ENCODE measurements at regions not wholly inside any gene's neighbourhood (a gene's known extent, or its start where the extent isn't known, plus 50 kb on each side); places are given as distances from the start of the nearest gene placed in this dataset.

DNA sequence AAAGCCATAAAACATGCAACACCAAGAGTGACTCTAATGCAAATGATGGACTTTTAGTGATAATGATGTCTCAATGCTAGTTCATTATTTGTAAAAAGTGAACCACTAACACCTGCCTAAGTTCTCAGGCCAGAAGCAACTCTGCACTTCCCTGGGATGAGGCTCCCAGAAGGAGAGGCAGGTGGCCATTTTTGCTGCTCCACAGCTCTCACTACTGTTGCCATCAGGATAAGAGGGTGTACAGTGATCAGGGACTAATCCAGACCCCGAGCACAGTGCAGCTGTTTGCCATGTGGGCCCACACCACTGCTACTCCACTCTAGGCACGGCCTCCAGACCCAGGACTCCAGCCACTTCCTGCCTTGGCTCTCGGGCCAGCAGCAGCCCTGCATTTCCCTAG, 828.3 kb upstream of the MIR17HG start:
- H3K4me3 ChIP-seq (ENCODE audit: low read depth, low read length) = no peak overlapping the region
- no peak for DNase-seq (ENCODE audit: low read depth)
- TF ChIP-seq, protein P1, sequence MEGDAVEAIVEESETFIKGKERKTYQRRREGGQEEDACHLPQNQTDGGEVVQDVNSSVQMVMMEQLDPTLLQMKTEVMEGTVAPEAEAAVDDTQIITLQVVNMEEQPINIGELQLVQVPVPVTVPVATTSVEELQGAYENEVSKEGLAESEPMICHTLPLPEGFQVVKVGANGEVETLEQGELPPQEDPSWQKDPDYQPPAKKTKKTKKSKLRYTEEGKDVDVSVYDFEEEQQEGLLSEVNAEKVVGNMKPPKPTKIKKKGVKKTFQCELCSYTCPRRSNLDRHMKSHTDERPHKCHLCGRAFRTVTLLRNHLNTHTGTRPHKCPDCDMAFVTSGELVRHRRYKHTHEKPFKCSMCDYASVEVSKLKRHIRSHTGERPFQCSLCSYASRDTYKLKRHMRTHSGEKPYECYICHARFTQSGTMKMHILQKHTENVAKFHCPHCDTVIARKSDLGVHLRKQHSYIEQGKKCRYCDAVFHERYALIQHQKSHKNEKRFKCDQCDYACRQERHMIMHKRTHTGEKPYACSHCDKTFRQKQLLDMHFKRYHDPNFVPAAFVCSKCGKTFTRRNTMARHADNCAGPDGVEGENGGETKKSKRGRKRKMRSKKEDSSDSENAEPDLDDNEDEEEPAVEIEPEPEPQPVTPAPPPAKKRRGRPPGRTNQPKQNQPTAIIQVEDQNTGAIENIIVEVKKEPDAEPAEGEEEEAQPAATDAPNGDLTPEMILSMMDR (IDR thresholded peaks at IDR 0.05; ENCODE audit: insufficient read depth, low read length) = no peak

DNA sequence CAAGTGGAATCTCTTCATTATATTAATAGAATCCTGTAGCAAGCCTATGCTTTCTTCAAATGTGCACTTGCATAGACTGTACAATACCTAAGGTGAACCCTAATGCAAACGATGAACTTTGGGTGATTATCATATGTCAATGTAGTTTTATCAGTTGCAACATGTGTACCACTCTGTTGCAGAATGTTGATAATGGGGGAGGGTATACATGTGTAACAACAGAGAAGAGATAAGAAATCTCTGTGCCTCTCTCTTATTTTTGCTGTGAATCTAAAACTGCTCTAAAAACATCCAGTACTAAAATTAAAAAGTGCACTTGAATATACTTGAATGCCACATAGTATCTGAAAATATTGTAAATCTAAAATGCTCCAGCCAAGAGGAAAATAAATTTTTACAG, 820.8 kb upstream of the MIR17HG start:
- TF ChIP-seq, protein P1 (IDR thresholded peaks at IDR 0.05; ENCODE audit: insufficient read depth, low read length) = no peak
- no peak overlapping the region for H3K4me3 ChIP-seq (ENCODE audit: low read depth, low read length)
- DNase-seq (ENCODE audit: low read depth) = no peak

DNA sequence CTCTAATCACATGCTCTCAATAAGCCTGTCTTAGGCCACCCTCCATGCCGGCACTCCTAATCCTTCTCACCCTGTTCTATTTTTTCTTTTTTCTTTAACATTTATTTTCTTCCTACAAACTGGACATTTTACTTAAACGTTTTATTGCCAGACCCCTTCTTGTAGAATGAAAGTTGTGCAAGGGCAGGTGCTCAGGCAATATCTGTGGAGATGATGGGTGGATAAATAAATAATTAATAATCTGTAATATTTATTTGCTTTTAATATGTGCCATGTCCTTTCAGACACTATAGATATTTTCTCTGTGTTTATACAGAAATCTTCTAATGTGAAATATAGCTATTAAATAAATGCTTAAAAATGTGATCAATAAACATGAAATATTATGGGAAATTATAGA, 815.7 kb upstream of the MIR17HG start:
- TF ChIP-seq, protein P1 (IDR thresholded peaks at IDR 0.05; ENCODE audit: insufficient read depth, low read length) = no peak
- no peak for DNase-seq (ENCODE audit: low read depth)
- no peak overlapping the region for H3K4me3 ChIP-seq (ENCODE audit: low read depth, low read length)

DNA sequence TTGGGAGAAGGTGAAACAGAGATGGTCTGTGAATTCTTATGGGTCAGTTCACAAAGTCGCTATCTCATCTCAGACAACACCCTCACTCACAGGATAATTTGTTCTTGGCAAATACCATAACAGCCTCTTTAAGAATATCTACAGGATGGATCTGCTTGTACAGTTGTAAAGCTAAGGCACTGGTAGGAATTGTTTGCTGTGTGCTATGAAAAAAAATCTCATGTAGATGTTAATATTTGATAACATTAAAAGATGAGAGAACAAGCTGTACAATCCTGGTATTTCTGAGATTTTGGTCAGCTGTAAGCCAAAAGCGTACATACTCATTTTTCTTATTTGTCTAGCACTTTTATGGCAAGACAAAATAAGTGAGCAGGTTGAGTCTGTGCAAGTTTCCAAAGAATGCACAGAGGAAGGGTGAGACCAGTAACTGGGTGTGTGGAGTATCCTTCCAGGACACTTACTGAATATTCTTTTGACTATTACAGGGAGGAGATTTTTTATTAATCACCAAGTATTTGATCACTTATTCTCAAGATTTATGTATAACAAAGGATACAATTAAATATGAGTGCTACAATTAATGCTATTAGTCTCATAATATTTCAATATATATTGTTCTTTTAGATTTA, 814.5 kb upstream of the MIR17HG start:
- DNase-seq (ENCODE audit: low read depth) = no peak
- TF ChIP-seq, protein P1 (IDR thresholded peaks at IDR 0.05; ENCODE audit: insufficient read depth, low read length) = no peak
- H3K4me3 ChIP-seq (ENCODE audit: low read depth, low read length) = no peak overlapping the region

DNA sequence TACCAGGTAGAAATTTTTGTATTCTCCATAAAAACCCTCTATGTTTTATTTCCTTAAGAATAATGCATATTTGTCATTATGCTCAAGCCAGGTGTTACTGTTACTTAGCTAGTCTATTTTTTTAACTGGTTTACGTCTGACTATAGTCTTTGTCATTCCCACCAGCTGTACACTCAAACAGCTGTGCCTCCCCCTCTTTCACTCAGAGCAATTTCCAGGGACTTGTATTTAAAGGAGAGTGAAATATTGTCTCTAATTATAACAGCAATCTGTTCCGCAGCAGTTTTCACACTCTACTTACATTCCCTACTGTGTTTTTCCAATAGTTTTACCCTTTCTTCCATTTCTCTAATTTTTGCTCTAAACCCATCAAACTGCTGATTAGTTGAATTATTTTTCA, 813.6 kb upstream of the MIR17HG start:
- no peak for DNase-seq (ENCODE audit: low read depth)
- TF ChIP-seq, protein P1 (IDR thresholded peaks at IDR 0.05; ENCODE audit: insufficient read depth, low read length) = no peak
- no peak overlapping the region for H3K4me3 ChIP-seq (ENCODE audit: low read depth, low read length)

DNA sequence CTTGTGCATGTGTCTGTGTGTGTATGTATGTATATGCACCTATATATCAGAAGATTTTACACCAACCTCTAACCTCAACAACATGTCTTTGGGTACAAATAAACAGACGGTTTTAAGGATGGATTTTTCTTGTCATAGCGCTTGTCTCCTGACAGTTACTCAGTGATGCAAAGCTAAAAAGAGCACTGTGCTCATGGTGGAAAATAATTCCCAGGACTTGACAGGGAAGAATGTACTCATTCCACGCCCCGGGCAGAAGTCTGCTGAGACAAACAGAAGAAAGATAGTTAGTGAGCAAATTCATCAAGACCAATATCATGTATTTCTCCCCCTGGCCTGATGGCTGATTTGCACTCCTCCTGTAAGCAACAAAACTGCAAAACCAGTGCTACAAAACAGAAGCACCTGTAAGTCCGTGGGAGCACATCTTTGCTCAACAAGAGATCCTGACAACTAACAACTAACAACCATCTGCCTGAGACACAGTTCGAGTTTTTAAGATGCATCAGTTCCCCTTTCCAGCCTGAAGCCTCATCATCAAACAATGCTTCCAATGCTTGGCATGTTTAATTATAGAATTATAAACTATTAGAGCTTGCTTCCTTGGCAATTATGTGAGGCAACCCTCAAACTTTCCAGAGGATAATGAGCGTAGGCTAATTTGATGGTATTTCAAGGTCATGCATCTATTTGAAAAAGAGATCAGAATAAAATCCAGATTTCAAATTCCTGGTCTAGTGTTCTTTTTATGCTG, 812.7 kb upstream of the MIR17HG start:
- DNase-seq (ENCODE audit: low read depth) = no peak
- TF ChIP-seq, protein P1 (IDR thresholded peaks at IDR 0.05; ENCODE audit: insufficient read depth, low read length) = no peak

More for the DNA sequence above, 812.7 kb upstream of the MIR17HG start:
- no peak overlapping the region for H3K4me3 ChIP-seq (ENCODE audit: low read depth, low read length)
